GM18499 (cell line): ENCODE measurements at regions not wholly inside any gene's neighbourhood (a gene's known extent, or its start where the extent isn't known, plus 50 kb on each side); places are given as distances from the start of the nearest gene placed in this dataset.
"Not testable (repeated sequence)": the region's sequence is repeated elsewhere in the genome, so short reads cannot be mapped to it uniquely, and the experiment has no call there.

Experiments used
- ATAC-seq: cut with Tn5 transposase; IDR thresholded peaks from one replicate; pipeline ENCODE4 v1.9.1; 2021; ENCODE audit warnings: moderate number of reproducible peaks; ENCODE audit not compliant: insufficient read depth, unreplicated experiment

DNA sequence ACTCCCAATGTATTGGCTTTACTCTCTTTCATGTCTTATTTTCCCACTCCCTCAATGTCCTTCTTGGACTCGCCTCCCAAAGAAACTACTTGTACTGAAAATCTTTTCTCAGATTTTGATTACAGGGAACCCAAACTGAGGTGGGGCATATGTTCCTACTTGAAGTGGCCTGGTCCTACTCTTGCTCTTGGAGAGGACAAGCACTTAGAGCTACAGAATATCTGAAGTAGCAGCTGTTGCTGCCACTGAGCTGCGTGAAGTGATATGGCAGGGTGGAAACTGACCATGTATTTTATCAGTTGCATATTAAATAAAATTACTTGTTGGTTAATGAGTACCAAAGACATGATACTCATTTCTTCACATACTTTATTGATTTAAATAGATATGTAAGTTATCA is 129.5 kb downstream of the TSEN15 start:
- no peak for ATAC-seq

GRCh38 chr1:184183919-184184318 is 132.4 kb downstream of the TSEN15 start:
- ATAC-seq, result no peak

- not testable (repeated sequence) for ATAC-seq
Observed at GRCh38 chr1:184184614-184185013, 133.1 kb downstream of the TSEN15 start.

- ATAC-seq, result no peak
Observed at GRCh38 chr1:184185347-184185746, 133.8 kb downstream of the TSEN15 start.

DNA sequence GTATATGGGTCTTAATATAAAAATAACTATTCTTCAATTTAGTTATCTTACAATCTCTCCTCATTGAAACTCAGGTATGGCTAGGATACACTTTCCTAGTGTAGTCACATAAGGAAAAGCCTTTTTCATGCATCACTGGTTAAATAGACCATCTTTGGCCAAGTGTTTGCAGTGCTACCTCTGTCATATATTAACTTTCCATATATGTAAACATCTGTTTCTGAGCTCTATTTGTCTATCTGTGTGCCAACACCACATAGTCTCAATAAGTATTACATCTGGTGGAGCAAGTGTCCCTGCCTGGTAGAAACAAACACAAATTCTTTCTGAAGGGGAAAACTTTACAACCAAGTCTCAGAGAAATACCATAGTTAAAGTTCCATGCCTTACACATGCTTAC is 134.6 kb downstream of the TSEN15 start:
- ATAC-seq, result no peak

DNA sequence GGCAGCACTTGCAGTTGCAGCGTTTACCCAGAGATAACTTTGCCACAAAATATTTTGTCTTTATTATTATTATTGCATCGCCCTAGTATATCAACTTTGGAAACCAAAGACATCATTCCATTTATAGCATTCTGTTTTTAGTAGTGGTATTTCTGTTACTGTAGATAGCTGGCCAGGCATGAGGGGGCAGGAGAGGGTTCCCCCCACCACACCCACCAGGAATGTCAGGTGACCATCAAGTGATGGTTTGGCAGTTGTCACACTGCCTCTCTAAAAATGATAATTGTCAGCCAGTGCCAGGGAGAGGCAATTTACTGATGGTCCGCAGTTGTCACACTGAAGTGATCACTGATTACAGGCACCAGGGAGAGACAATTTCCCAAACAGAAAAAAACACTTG is 135.6 kb downstream of the TSEN15 start:
- ATAC-seq, result no peak

DNA sequence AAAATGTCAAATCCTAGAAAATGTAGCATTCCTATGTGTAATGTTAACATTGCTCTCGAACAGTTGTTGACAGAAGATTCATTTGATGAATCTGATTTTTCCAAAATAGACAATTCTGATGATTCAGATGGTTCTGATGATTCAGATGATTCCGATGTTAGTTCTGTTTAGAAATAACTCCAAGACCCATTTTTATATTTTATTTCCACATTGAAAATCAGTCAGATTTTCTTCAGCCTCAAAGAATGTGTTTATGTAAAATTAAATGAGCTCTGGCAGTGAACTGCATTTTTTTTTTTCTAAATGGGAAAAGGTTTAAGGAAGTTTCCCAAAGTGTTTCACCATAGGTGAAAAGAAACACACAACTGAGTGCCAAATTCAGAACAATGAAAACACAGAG is 136.5 kb downstream of the TSEN15 start:
- ATAC-seq, result no peak

GRCh38 chr1:184189361-184189760 is 137.8 kb downstream of the TSEN15 start:
- ATAC-seq, result no peak

- ATAC-seq, result no peak
Observed at GRCh38 chr1:184190616-184191015, 139.1 kb downstream of the TSEN15 start.

DNA sequence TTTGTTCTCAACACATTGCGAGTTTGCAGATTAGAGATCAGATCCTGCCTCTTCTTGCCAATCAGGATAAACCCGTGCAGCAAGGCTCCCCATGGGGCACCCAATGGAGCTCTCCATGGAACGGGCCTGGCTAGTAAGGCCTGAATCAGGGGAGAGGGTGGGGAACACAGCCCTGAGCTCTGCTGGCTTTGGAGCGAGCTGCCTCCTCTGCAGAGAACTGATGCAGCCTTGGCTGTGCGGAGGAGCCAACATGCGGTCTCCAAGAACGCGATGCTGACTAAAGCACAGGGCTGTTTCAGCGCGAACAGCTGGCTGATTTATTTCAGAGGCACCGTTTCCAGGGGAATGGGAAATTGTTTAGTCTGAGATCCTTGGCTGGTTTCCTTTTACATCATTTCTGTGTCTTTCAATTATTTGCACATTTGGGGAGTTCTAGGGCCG is 139.7 kb downstream of the TSEN15 start:
- no peak for ATAC-seq

DNA sequence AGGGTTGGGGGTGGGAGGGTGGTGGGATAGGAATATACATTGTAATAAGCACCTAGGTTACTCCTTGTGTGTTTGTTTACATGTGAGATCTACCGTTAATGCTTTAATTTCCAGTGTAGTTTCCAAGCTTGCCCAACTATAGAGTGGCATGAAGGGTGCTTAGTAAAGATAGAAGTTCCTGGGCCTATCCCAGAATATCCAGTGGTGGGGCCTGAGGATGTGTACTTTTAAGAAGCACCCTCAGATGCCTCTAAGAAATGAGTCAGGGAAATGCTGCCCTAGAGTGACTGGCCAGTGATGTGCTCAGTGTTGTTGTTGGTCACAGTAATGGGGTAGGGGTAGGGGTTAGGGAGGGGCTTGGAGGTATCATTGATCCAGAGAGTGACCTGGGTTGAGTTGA is 141.3 kb downstream of the TSEN15 start:
- ATAC-seq, result no peak

DNA sequence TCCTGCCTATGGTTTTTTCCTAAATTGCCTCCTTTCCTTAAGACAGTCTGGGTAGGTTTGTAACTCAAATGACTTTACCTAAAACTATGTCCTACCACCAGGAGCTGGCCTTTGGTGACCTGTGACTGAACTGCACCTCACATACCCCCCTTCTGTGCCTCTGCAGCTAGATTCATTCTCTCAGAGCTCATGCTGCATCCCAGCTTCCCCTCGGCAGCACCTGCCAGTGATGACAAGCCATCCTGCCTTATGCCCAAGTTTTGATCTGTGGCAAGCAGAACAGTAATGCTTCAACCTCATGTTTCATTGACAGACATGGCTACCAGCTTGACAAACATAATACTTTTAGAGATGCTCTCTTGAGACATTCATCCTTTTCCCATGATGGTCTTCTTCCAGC is 141.9 kb downstream of the TSEN15 start:
- ATAC-seq, result no peak

DNA sequence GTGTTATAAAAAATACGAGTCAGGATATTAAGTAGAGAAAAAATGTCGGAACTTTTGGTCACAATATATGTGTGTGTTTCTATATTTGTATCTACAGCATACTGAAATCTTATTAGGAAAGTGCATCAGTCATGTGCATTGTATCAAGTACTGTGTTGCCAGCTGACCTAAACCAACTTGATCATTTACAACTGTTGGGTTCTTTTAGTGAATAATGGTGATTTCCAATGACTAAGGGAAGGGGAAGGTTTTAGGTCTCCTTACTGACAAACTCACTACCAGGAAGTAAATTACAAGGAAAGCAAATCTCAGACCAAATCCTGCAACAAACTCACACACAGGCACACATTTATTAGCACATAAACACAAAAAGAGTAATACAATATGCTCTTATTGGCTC is 142.7 kb downstream of the TSEN15 start:
- ATAC-seq, result no peak

- ATAC-seq, result not testable (repeated sequence)
Observed at GRCh38 chr1:184195722-184196121, 144.2 kb downstream of the TSEN15 start.

DNA sequence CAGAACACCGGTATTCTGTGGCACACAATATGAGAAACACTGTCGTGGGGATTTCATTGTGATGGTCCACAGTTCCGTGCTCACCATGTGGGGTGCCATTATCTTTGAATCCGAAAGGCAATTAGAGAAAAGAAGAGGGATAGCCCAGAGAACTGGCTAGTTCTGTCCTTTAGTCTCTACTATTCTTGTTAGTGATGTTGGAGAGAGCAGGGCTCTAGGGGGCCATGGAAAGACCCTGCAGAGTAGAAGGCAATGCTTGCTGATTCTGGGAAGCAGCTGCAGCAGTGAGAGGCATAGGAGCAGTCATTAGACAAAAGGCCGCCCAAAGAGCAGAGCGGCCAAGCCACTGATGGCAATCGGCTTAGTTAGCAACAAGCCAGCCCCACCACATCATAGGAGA is 146.3 kb downstream of the TSEN15 start:
- no peak for ATAC-seq

DNA sequence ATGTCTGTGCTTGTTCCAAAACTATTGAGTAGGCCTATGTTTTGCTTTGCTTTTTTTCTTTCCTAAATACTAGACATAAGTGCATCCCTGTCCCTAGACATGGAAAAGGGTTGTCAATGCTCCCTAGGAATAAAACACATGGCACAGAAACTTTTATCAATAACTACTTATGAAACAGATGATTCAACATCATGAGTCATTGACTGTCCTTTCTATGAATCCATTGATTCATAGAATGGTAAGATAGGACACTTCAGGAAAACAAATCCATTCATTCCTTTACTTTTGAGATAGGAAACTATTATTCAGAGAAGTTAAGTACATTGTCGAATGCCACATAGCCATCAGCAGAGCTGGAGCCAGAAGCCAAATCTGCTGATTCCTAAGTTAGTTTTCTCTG is 147.5 kb downstream of the TSEN15 start:
- no peak for ATAC-seq

- no peak for ATAC-seq
Observed at GRCh38 chr1:184199438-184200085, 148.0 kb downstream of the TSEN15 start.

DNA sequence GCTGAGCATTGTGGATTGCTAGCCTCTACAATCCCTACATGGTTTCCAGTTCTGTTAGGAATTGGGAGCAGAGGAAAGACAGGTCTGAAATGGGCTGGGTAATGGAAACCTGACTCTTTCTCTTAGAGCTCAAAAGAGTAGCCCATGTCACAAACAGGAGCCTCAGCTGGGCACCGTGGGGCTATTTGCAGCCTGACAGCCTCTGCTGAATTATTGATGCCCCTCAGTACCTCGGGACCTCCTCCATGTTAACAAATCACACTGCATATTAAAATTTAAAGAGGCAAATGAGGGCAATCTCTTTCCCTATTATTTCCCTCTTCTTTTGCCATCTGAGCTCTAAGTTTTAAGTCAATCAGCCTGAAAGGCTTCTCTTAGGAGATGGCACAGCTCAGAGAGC is 157.1 kb downstream of the TSEN15 start:
- ATAC-seq, result no peak

- ATAC-seq, result no peak
Observed at GRCh38 chr1:184210031-184210430, 158.5 kb downstream of the TSEN15 start.

- no peak for ATAC-seq
Observed at GRCh38 chr1:184210862-184211261, 159.3 kb downstream of the TSEN15 start.

DNA sequence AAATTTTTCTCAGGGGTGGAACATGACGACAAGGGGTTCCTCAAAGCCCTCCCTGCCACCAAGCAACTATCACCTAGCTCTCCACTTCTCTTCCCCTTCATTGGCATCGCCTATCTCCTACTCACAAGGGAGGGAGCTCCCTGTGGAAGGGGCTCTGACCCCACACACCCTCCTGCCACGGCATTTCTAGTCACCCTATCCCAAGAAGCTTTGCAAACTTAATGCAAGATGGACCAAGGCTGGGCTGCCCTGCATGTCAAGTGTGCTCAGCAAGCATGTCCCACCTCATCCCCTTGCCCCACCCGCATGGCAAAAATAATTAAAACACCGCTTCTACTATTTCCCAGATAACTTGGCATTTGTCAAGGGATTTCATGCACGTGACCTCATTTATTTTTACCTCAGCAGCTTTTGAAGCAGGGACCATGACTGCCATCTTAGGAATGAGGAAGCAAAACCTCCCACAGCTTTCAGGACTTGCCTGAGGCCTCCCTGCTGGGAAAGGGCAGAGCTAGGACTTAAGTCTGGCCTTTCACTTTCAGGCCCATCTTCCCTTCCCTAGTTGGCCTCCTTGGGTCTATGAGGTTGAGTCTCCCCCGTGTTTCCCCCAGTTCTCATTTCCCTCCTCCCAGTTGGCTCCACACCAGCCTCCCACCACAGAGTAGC is 161.3 kb downstream of the TSEN15 start:
- no peak for ATAC-seq

DNA sequence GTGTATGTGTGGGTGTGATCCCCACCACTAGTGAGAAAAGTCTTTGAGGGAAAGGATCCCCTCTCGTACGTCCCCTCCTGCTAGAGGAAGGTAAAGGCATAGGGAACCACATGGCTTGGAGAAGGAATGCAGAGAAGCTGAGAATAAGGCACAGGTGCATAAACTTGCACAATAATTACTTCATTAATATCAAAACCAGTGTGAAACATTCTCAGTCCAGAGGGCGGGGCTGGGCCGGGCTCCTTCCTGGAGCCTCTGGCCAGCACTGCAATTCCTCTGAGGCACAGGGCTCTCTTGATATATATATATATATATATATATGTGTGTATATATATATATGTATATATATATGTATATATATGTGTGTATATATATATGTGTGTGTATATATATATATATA is 162.6 kb downstream of the TSEN15 start:
- no peak for ATAC-seq
